Immature natural killer cell (primary cell): ENCODE measurements at regions not wholly inside any gene's neighbourhood (a gene's known extent, or its start where the extent isn't known, plus 50 kb on each side); places are given as distances from the start of the nearest gene placed in this dataset.

Source experiments
- DNase-seq, 3 donors: peaks; one replicate each; pipeline ENCODE4 v3.0.0; 2022; ENCODE audit warnings: mixed read lengths in 1 of 3
- H3K27ac Mint-ChIP-seq, 6 donors: one replicate each; pipeline ENCODE4 v1.8.0; 2020; ENCODE audit warnings: mixed read lengths in 6 of 6, mild to moderate bottlenecking in 5 of 6, inconsistent platforms in 4 of 6, moderate library complexity in 3 of 6
- H3K27me3 Mint-ChIP-seq, 3 donors: one replicate each; pipeline ENCODE4 v1.8.0; 2020 to 2021; ENCODE audit warnings: low read depth in 3 of 3, mild to moderate bottlenecking in 3 of 3, mixed read lengths in 3 of 3, moderate library complexity in 3 of 3, inconsistent platforms in 1 of 3
- H3K36me3 Mint-ChIP-seq, 3 donors: one replicate each; pipeline ENCODE4 v1.8.0; 2020; ENCODE audit warnings: mixed read lengths in 3 of 3, inconsistent platforms in 2 of 3, mild to moderate bottlenecking in 2 of 3
- H3K4me1 Mint-ChIP-seq, 2 donors: one replicate each; pipeline ENCODE4 v1.8.0; 2020; ENCODE audit warnings: inconsistent platforms in 2 of 2, mild to moderate bottlenecking in 2 of 2, mixed read lengths in 2 of 2, moderate library complexity in 1 of 2
- H3K4me3 Mint-ChIP-seq, 5 donors: one replicate each; pipeline ENCODE4 v1.8.0; 2020; ENCODE audit warnings: mild to moderate bottlenecking in 5 of 5, mixed read lengths in 5 of 5, inconsistent platforms in 3 of 5, moderate library complexity in 3 of 5
- H3K9me3 Mint-ChIP-seq, 6 donors: one replicate each; pipeline ENCODE4 v1.8.0; 2020; ENCODE audit warnings: mild to moderate bottlenecking in 6 of 6, mixed read lengths in 6 of 6, inconsistent platforms in 4 of 6, moderate library complexity in 3 of 6

GRCh38 chr6:9620687-9621086 lies 794.2 kb downstream of the TFAP2A start:
- H3K4me3 Mint-ChIP-seq, result no peak overlapping the region
- peaks cover 0 to 6% (median 0%) of the 10 kb centered on the region in 3 donors for H3K27me3 Mint-ChIP-seq
- H3K9me3 Mint-ChIP-seq, result peaks cover 7 to 23% (median 14%) of the 10 kb centered on the region in 6 donors
- DNase-seq, result no peak
- no peaks in the 10 kb centered on the region for H3K4me1 Mint-ChIP-seq
- no peak overlapping the region for H3K27ac Mint-ChIP-seq
- peaks cover 0 to 2% (median 0%) of the 10 kb centered on the region in 3 donors for H3K36me3 Mint-ChIP-seq

- H3K9me3 Mint-ChIP-seq, result peaks cover 7 to 25% (median 16%) of the 10 kb centered on the region in 6 donors
- peaks cover 0 to 6% (median 0%) of the 10 kb centered on the region in 3 donors for H3K27me3 Mint-ChIP-seq
- H3K36me3 Mint-ChIP-seq, result peaks cover 0 to 3% (median 0%) of the 10 kb centered on the region in 3 donors
- no peak overlapping the region for H3K4me3 Mint-ChIP-seq
- DNase-seq, result no peak
- H3K27ac Mint-ChIP-seq, result no peak overlapping the region
- H3K4me1 Mint-ChIP-seq, result no peaks in the 10 kb centered on the region
Measured at GRCh38 chr6:9620263-9620662, 794.6 kb downstream of the TFAP2A start.

- H3K27ac Mint-ChIP-seq, result no peak overlapping the region
- H3K4me3 Mint-ChIP-seq, result no peak overlapping the region
- H3K36me3 Mint-ChIP-seq, result peaks cover 0 to 3% (median 0%) of the 10 kb centered on the region in 3 donors
- H3K4me1 Mint-ChIP-seq, result no peaks in the 10 kb centered on the region
- DNase-seq, result no peak
- peaks cover 0 to 28% (median 12%) of the 10 kb centered on the region in 6 donors for H3K9me3 Mint-ChIP-seq
- no peaks in the 10 kb centered on the region for H3K27me3 Mint-ChIP-seq
Measured at GRCh38 chr6:9614778-9615177, 800.1 kb downstream of the TFAP2A start.

GRCh38 chr6:9612489-9612888 lies 802.4 kb downstream of the TFAP2A start:
- H3K27me3 Mint-ChIP-seq, result no peaks in the 10 kb centered on the region
- H3K9me3 Mint-ChIP-seq, result peaks cover 0 to 28% (median 12%) of the 10 kb centered on the region in 6 donors
- peaks cover 0 to 3% (median 0%) of the 10 kb centered on the region in 3 donors for H3K36me3 Mint-ChIP-seq
- H3K27ac Mint-ChIP-seq, result no peak overlapping the region
- H3K4me3 Mint-ChIP-seq, result no peak overlapping the region
- DNase-seq, result no peak
- no peaks in the 10 kb centered on the region for H3K4me1 Mint-ChIP-seq

GRCh38 chr6:9610620-9611415 lies 804.1 kb downstream of the TFAP2A start:
- Mint-ChIP-seq H3K9me3 (peaks cover 0 to 27% (median 10%) of the 10 kb centered on the region in 6 donors), H3K27me3 (no peaks in the 10 kb centered on the region), H3K4me1 (no peaks in the 10 kb centered on the region)

GRCh38 chr6:9606435-9607134 lies 808.3 kb downstream of the TFAP2A start:
- no peaks in the 10 kb centered on the region for H3K36me3 Mint-ChIP-seq
- H3K4me1 Mint-ChIP-seq, result no peaks in the 10 kb centered on the region
- H3K9me3 Mint-ChIP-seq, result peaks cover 0 to 9% (median 0%) of the 10 kb centered on the region in 6 donors
- peaks cover 0 to 2% (median 0%) of the 10 kb centered on the region in 3 donors for H3K27me3 Mint-ChIP-seq
- no peak for DNase-seq
- no peak overlapping the region for H3K27ac Mint-ChIP-seq
- H3K4me3 Mint-ChIP-seq, result no peak overlapping the region

More at GRCh38 chr6:9610620-9611415, 804.1 kb downstream of the TFAP2A start:
- H3K27ac Mint-ChIP-seq, result no peak overlapping the region
- H3K36me3 Mint-ChIP-seq, result peaks cover 0 to 2% (median 0%) of the 10 kb centered on the region in 3 donors
- no peak for DNase-seq
- H3K4me3 Mint-ChIP-seq, result no peak overlapping the region

- H3K36me3 Mint-ChIP-seq, result no peaks in the 10 kb centered on the region
- H3K4me1 Mint-ChIP-seq, result no peaks in the 10 kb centered on the region
- no peak overlapping the region for H3K4me3 Mint-ChIP-seq
- no peak for DNase-seq
- peaks cover 0 to 10% (median 7%) of the 10 kb centered on the region in 6 donors for H3K9me3 Mint-ChIP-seq
- H3K27ac Mint-ChIP-seq, result no peak overlapping the region
- peaks cover 0 to 5% (median 0%) of the 10 kb centered on the region in 3 donors for H3K27me3 Mint-ChIP-seq
Measured at GRCh38 chr6:9594746-9595145, 820.1 kb downstream of the TFAP2A start.

- H3K27me3 Mint-ChIP-seq, result peaks cover 0 to 5% (median 0%) of the 10 kb centered on the region in 3 donors
- no peak for DNase-seq
- no peaks in the 10 kb centered on the region for H3K4me1 Mint-ChIP-seq
- H3K4me3 Mint-ChIP-seq, result no peak overlapping the region
- H3K9me3 Mint-ChIP-seq, result peaks cover 0 to 10% (median 5%) of the 10 kb centered on the region in 6 donors
- no peaks in the 10 kb centered on the region for H3K36me3 Mint-ChIP-seq
- no peak overlapping the region for H3K27ac Mint-ChIP-seq
Measured at GRCh38 chr6:9593554-9593953, 821.3 kb downstream of the TFAP2A start.

GRCh38 chr6:9583753-9584352 lies 831.0 kb downstream of the TFAP2A start:
- no peak for DNase-seq
- Mint-ChIP-seq H3K4me3 (no peak overlapping the region), H3K9me3 (peaks cover 4 to 58% (median 13%) of the 10 kb centered on the region in 6 donors), H3K36me3 (no peaks in the 10 kb centered on the region), H3K27me3 (peaks cover 0 to 2% (median 2%) of the 10 kb centered on the region in 3 donors), H3K27ac (no peak overlapping the region), H3K4me1 (no peaks in the 10 kb centered on the region)

- no peaks in the 10 kb centered on the region for H3K36me3 Mint-ChIP-seq
- H3K9me3 Mint-ChIP-seq, result peaks cover under 1 to 39% (median 8%) of the 10 kb centered on the region in 6 donors
- no peaks in the 10 kb centered on the region for H3K4me1 Mint-ChIP-seq
- no peak for DNase-seq
- no peak overlapping the region for H3K4me3 Mint-ChIP-seq
- no peak overlapping the region for H3K27ac Mint-ChIP-seq
- peaks cover 0 to 2% (median 1%) of the 10 kb centered on the region in 3 donors for H3K27me3 Mint-ChIP-seq
Measured at GRCh38 chr6:9581155-9581554, 833.7 kb downstream of the TFAP2A start.

- H3K27ac Mint-ChIP-seq, result no peak overlapping the region
- no peaks in the 10 kb centered on the region for H3K36me3 Mint-ChIP-seq
- H3K4me3 Mint-ChIP-seq, result no peak overlapping the region
- DNase-seq, result no peak
- H3K27me3 Mint-ChIP-seq, result peaks cover 0 to under 1% (median 0%) of the 10 kb centered on the region in 3 donors
- peaks cover 0 to 26% (median 3%) of the 10 kb centered on the region in 6 donors for H3K9me3 Mint-ChIP-seq
- no peaks in the 10 kb centered on the region for H3K4me1 Mint-ChIP-seq
Measured at GRCh38 chr6:9576521-9576920, 838.4 kb downstream of the TFAP2A start.

GRCh38 chr6:9566096-9566495 lies 848.8 kb downstream of the TFAP2A start:
- Mint-ChIP-seq H3K27ac (no peak overlapping the region), H3K27me3 (peaks cover 0 to 4% (median 2%) of the 10 kb centered on the region in 3 donors)

GRCh38 chr6:9564021-9564420 lies 850.9 kb downstream of the TFAP2A start:
- Mint-ChIP-seq H3K4me3 (no peak overlapping the region), H3K4me1 (no peaks in the 10 kb centered on the region), H3K27me3 (peaks cover 0 to 4% (median 2%) of the 10 kb centered on the region in 3 donors), H3K9me3 (peaks cover 4 to 18% (median 7%) of the 10 kb centered on the region in 6 donors), H3K36me3 (no peaks in the 10 kb centered on the region), H3K27ac (no peak overlapping the region)
- no peak for DNase-seq

More at GRCh38 chr6:9566096-9566495, 848.8 kb downstream of the TFAP2A start:
- no peak for DNase-seq
- H3K9me3 Mint-ChIP-seq, result peaks cover 0 to 18% (median 6%) of the 10 kb centered on the region in 6 donors
- no peak overlapping the region for H3K4me3 Mint-ChIP-seq
- no peaks in the 10 kb centered on the region for H3K4me1 Mint-ChIP-seq
- no peaks in the 10 kb centered on the region for H3K36me3 Mint-ChIP-seq
